H1 (cell line): ENCODE measurements at regions not wholly inside any gene's neighbourhood (a gene's known extent, or its start where the extent isn't known, plus 50 kb on each side); places are given as distances from the start of the nearest gene placed in this dataset.
A peak's percentile ranks its signal among the peaks of the same experiment; 100 is the strongest.

Experiments
- CTCF ChIA-PET: fragments of 300-600 bp; sonication (Branson Sonifier 250); formaldehyde crosslinking; loops from one replicate; lab custom pipeline; 2021; ENCODE audit not compliant: partially characterized antibody; lab: Charles Lee
- POLR2A ChIA-PET: fragments of 300-600 bp; sonication (Branson Sonifier 250); formaldehyde crosslinking; loops from one replicate; lab custom pipeline; 2021; ENCODE audit warnings: inconsistent platforms; ENCODE audit not compliant: partially characterized antibody; lab: Charles Lee
- DNase-seq, 2 experiments: peaks; one replicate each; pipeline versions ENCODE4 v3.0.0 to v3.0.0-alpha.2; 2010 to 2022; ENCODE audit warnings: low spot score in 2 of 2, low read depth in 1 of 2, mixed read lengths in 1 of 2
- FAIRE-seq: peaks from 2 replicates; lab custom pipeline; 2011; peaks lifted over from hg19 to GRCh38; lab: Jason Lieb, UNC
- H2AFZ ChIP-seq: 2 replicates; pipeline ENCODE4 v1.8.1; 2012; ENCODE audit warnings: low read length, inconsistent platforms
- H2AK5ac ChIP-seq: 2 replicates; pipeline ENCODE4 v1.6.1; 2013; ENCODE audit warnings: low read depth, low read length
- H2BK120ac ChIP-seq: replicated peaks from 2 replicates; pipeline ENCODE3; 2013; ENCODE audit warnings: low read depth, low read length, inconsistent platforms
- H2BK12ac ChIP-seq: 2 replicates; pipeline ENCODE4 v1.6.1; 2013; ENCODE audit warnings: low read depth, low read length
- H2BK15ac ChIP-seq: 2 replicates; pipeline ENCODE4 v1.6.1; 2013; ENCODE audit warnings: low read length
- H2BK20ac ChIP-seq: 2 replicates; pipeline ENCODE4 v1.6.1; 2013; ENCODE audit warnings: low read length
- H2BK5ac ChIP-seq: 2 replicates; pipeline ENCODE4 v1.6.1; 2013; ENCODE audit warnings: low read depth, low read length
- H3K14ac ChIP-seq: 2 replicates; pipeline ENCODE4 v1.6.1; 2013; ENCODE audit warnings: inconsistent platforms; ENCODE audit not compliant: insufficient read length
- H3K18ac ChIP-seq: 2 replicates; pipeline ENCODE4 v1.6.1; 2013; ENCODE audit warnings: low read length; ENCODE audit errors: extremely low read depth
- H3K23ac ChIP-seq: 2 replicates; pipeline ENCODE4 v1.6.1; 2013; ENCODE audit warnings: inconsistent platforms; ENCODE audit not compliant: insufficient read length
- H3K23me2 ChIP-seq: 2 replicates; pipeline ENCODE4 v1.6.1; 2013; ENCODE audit warnings: low read depth, low read length
- H3K27ac ChIP-seq: 2 replicates; pipeline ENCODE4 v1.6.1; 2011; ENCODE audit warnings: low read depth, low read length, inconsistent platforms
- H3K27me3 ChIP-seq, 4 experiments: replicated peaks in 1 of 4; 1 replicate in 1 of 4; 2 replicates in 3 of 4; pipeline versions ENCODE4 v1.6.1 to v1.8.1; 2011 to 2013; ENCODE audit warnings: low read length in 3 of 4, mild to moderate bottlenecking in 3 of 4, inconsistent platforms in 2 of 4, mixed read lengths in 2 of 4, moderate library complexity in 1 of 4; ENCODE audit not compliant: control insufficient read depth in 3 of 4, insufficient read depth in 3 of 4; ENCODE audit errors: extremely low read depth in 1 of 4
- H3K36me3 ChIP-seq, 4 experiments: 2 replicates each; pipeline versions ENCODE4 v1.6.1 to v1.8.1; 2011 to 2013; ENCODE audit warnings: mild to moderate bottlenecking in 4 of 4, low read length in 3 of 4, moderate library complexity in 2 of 4, control low read depth in 1 of 4, inconsistent platforms in 1 of 4; ENCODE audit not compliant: insufficient read depth in 4 of 4, control insufficient read depth in 2 of 4
- H3K4ac ChIP-seq: replicated peaks from 2 replicates; pipeline ENCODE3; 2013; ENCODE audit warnings: low read length, low read depth, mixed read lengths, inconsistent platforms; ENCODE audit not compliant: insufficient read length
- H3K4me1 ChIP-seq, 4 experiments: replicated peaks in 1 of 4; 1 replicate in 1 of 4; 2 replicates in 3 of 4; pipeline versions ENCODE4 v1.6.1 to v1.8.1; 2011 to 2013; ENCODE audit warnings: low read length in 3 of 4, inconsistent platforms in 2 of 4, mixed read lengths in 1 of 4; ENCODE audit not compliant: insufficient read depth in 4 of 4, control insufficient read depth in 3 of 4
- H3K4me2 ChIP-seq, 2 experiments: 2 replicates each; pipeline versions ENCODE4 v1.6.1 to v1.8.1; 2011 to 2013; ENCODE audit warnings: low read depth in 2 of 2, low read length in 2 of 2, control low read depth in 1 of 2, inconsistent platforms in 1 of 2, mild to moderate bottlenecking in 1 of 2; ENCODE audit not compliant: insufficient read depth in 1 of 2
- H3K4me3 ChIP-seq, 4 experiments: fragments of 200-600, 300-600 bp in 1 of 4; sonication (generic), shearing (Covaris generic), sonication (Bioruptor Twin) in 1 of 4; 2 replicates each; pipeline versions ENCODE4 v1.5.1 to v1.8.1; 2011 to 2016; ENCODE audit warnings: low read length in 4 of 4, low read depth in 3 of 4, control low read depth in 2 of 4, inconsistent platforms in 2 of 4, mild to moderate bottlenecking in 2 of 4, mixed read lengths in 1 of 4, moderate library complexity in 1 of 4; ENCODE audit not compliant: insufficient read depth in 2 of 4; ENCODE audit errors: extremely low read depth in 1 of 4
- H3K56ac ChIP-seq: replicated peaks from 2 replicates; pipeline ENCODE3; 2013; ENCODE audit warnings: low read depth, mild to moderate bottlenecking, mixed read lengths, low read length, inconsistent platforms; ENCODE audit not compliant: insufficient read length
- H3K79me1 ChIP-seq: 2 replicates; pipeline ENCODE4 v1.6.1; 2013; ENCODE audit warnings: low read depth, low read length, control low read depth
- H3K79me2 ChIP-seq, 2 experiments: 2 replicates each; pipeline versions ENCODE4 v1.6.1 to v1.8.1; 2012 to 2013; ENCODE audit warnings: low read length in 2 of 2, mild to moderate bottlenecking in 2 of 2, inconsistent platforms in 1 of 2; ENCODE audit not compliant: insufficient read depth in 2 of 2, control insufficient read depth in 1 of 2
- H3K9ac ChIP-seq, 4 experiments: replicated peaks in 1 of 4; 1 replicate in 1 of 4; 2 replicates in 3 of 4; pipeline versions ENCODE4 v1.6.1 to v1.8.1; 2011 to 2013; ENCODE audit warnings: low read depth in 3 of 4, low read length in 3 of 4, control low read depth in 2 of 4, mild to moderate bottlenecking in 2 of 4, moderate library complexity in 2 of 4, inconsistent platforms in 1 of 4; ENCODE audit errors: extremely low read depth in 1 of 4
- H3K9me3 ChIP-seq, 2 experiments: 2 replicates each; pipeline versions ENCODE4 v1.6.1 to v1.8.1; 2012 to 2013; ENCODE audit warnings: mild to moderate bottlenecking in 2 of 2, moderate library complexity in 2 of 2, control low read depth in 1 of 2, inconsistent platforms in 1 of 2, low read depth in 1 of 2, low read length in 1 of 2, mixed read lengths in 1 of 2; ENCODE audit not compliant: insufficient read depth in 2 of 2
- H4K20me1 ChIP-seq, 2 experiments: replicated peaks in 1 of 2; 2 replicates each; pipeline versions ENCODE3 to v1.8.1; 2011 to 2013; ENCODE audit warnings: inconsistent platforms in 2 of 2, low read length in 2 of 2, mild to moderate bottlenecking in 1 of 2; ENCODE audit not compliant: insufficient read depth in 2 of 2, control insufficient read depth in 1 of 2
- H4K5ac ChIP-seq: 2 replicates; pipeline ENCODE4 v1.6.1; 2013; ENCODE audit warnings: low read length, low read depth, mixed read lengths, inconsistent platforms; ENCODE audit not compliant: insufficient read length
- H4K8ac ChIP-seq: 2 replicates; pipeline ENCODE4 v1.8.0; 2013; ENCODE audit warnings: mild to moderate bottlenecking, moderate library complexity, low read length, inconsistent platforms; ENCODE audit not compliant: insufficient read depth; ENCODE audit errors: extremely low read depth
- H4K91ac ChIP-seq: replicated peaks from 2 replicates; pipeline ENCODE3; 2013; ENCODE audit warnings: low read length, mixed read lengths, inconsistent platforms; ENCODE audit not compliant: insufficient read length
- CTBP2 ChIP-seq: IDR thresholded peaks from 2 replicates; pipeline ENCODE4 v1.7.0; 2011; ENCODE audit warnings: borderline replicate concordance, mild to moderate bottlenecking, moderate library complexity, mixed read lengths, low read length; ENCODE audit not compliant: insufficient read depth, insufficient read length
- NRF1 ChIP-seq: IDR thresholded peaks from 2 replicates; pipeline ENCODE4 v1.6.1; 2011; ENCODE audit warnings: mild to moderate bottlenecking, low read depth, low read length, improper control_type of control experiment
- TAF7 ChIP-seq: optimal IDR thresholded peaks from 2 replicates; pipeline ENCODE3; 2011; ENCODE audit warnings: low read depth, mild to moderate bottlenecking, inconsistent platforms, low read length, moderate library complexity, borderline replicate concordance
- TBP ChIP-seq: IDR thresholded peaks from 2 replicates; pipeline ENCODE4 v1.6.1; 2011; ENCODE audit warnings: low read depth, low read length, improper control_type of control experiment
- WGBS, 2 experiments: shearing (Covaris generic) in 1 of 2; methylation state at CpG; one replicate each; pipeline versions ENCODE4 v1.1.6 to v1.1.7; 2013 to 2015; ENCODE audit warnings: low lambda C conversion rate in 2 of 2, mixed read lengths in 2 of 2, inconsistent platforms in 1 of 2, low coverage in 1 of 2, missing lambda C conversion rate in 1 of 2; ENCODE audit not compliant: insufficient replicate concordance in 2 of 2, insufficient coverage in 1 of 2, insufficient read length in 1 of 2; ENCODE audit errors: extremely low coverage in 1 of 2, missing lambda C conversion rate in 1 of 2; 5-methylcytosine and 5-hydroxymethylcytosine counted together
- TF ChIP-seq, protein P1 (sequence below): IDR thresholded peaks from 2 replicates; pipeline ENCODE4 v1.6.1; 2012; ENCODE audit warnings: low read length, inconsistent platforms
- TF ChIP-seq, protein P2 (sequence below): IDR thresholded peaks from 2 replicates; pipeline ENCODE4 v1.6.1; 2011; ENCODE audit warnings: low read depth, mild to moderate bottlenecking, low read length; ENCODE audit not compliant: insufficient read depth
- TF ChIP-seq, protein P3 (sequence below): IDR thresholded peaks from 2 replicates; pipeline ENCODE4 v1.6.1; 2012; ENCODE audit warnings: inconsistent platforms
- TF ChIP-seq, protein P4 (sequence below): IDR thresholded peaks from 2 replicates; pipeline ENCODE4 v1.6.1; 2011; ENCODE audit warnings: low read length, improper control_type of control experiment

DNA sequence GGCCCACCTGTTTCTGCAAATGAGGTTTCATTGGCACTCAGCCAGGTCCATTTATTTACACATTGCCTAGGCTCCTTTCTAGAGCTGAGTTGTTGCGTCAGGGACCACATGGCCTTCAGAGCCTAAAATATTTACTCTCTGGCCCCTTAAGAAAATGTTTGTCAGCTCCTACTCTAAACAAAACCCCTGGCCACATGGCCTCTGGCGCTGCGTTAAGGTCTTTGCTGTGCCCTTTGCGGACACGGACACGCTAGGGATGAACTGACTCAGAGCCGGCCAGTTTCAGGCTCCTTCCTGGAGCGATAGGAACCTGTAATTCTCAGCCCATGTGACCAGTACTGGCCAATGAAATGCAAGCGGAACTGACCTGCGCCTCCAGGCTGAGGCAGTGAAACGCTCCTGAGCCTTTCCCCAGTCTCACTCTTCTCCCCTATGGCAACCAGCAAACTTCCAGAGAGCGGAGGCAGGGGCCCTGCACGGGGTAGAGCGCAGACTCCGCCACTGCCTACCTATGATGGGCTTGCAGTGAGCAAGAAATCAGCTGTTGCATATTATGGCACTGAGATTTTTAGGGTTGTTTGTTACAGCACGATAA is 160.3 kb downstream of the ETS2 start:
- Histone ChIP-seq H3K9ac (no peak overlapping the region), H4K8ac (no peak overlapping the region), H3K36me3 (no peaks in the 10 kb centered on the region; a peak in 1 of 8 replicates), H3K27me3 (no peaks in the 10 kb centered on the region), H3K18ac (no peak overlapping the region), H4K5ac (no peak overlapping the region), H2BK12ac (no peak overlapping the region), H3K14ac (no peak overlapping the region), H2BK120ac (no peak overlapping the region), H3K27ac (no peak overlapping the region), H4K91ac (no peak overlapping the region), H3K79me1 (no peaks in the 10 kb centered on the region), H3K56ac (no peak overlapping the region), H2BK5ac (no peak overlapping the region), H2BK20ac (no peak overlapping the region), H3K9me3 (peaks cover 0 to 2% of the 10 kb centered on the region in 2 experiments; a peak in 1 of 4 replicates), H3K79me2 (no peaks in the 10 kb centered on the region), H2AFZ (peak overlapping the region; percentile 36), H3K4me3 (no peak overlapping the region), H3K4ac (no peak overlapping the region), H2AK5ac (no peak overlapping the region), H3K4me2 (no peak overlapping the region), H3K23me2 (no peaks in the 10 kb centered on the region), H3K4me1 (peaks cover 0 to 5% (median 0%) of the 10 kb centered on the region in 4 experiments; a peak in 2 of 7 replicates), H2BK15ac (no peak overlapping the region), H4K20me1 (no peaks in the 10 kb centered on the region), H3K23ac (no peak overlapping the region)
- CTCF ChIA-PET = interaction anchor here (0.5 to 1.7 kb wide), 10 partner anchors 9 to 370 kb away, joined by 3 to 11 read pairs (median 3); no protein-coding TSS in a partner anchor
- POLR2A ChIA-PET = interaction anchor here (0.7 to 1.5 kb wide), 3 partner anchors 13 to 40 kb away, joined by 3 to 7 read pairs (median 3); no protein-coding TSS in a partner anchor
- no peak for FAIRE-seq
- DNase-seq = peak in 1 of 2 experiments; percentile 62
- 79% methylated on average over 16 of the region's 16 CpGs; no CpG with 5 or more reads in 1 of the 2 experiments for WGBS, 2 experiments
- TF ChIP-seq TBP (no peak), NRF1 (no peak), CTBP2 (no peak), TAF7 (no peak)
- TF ChIP-seq, protein P1, sequence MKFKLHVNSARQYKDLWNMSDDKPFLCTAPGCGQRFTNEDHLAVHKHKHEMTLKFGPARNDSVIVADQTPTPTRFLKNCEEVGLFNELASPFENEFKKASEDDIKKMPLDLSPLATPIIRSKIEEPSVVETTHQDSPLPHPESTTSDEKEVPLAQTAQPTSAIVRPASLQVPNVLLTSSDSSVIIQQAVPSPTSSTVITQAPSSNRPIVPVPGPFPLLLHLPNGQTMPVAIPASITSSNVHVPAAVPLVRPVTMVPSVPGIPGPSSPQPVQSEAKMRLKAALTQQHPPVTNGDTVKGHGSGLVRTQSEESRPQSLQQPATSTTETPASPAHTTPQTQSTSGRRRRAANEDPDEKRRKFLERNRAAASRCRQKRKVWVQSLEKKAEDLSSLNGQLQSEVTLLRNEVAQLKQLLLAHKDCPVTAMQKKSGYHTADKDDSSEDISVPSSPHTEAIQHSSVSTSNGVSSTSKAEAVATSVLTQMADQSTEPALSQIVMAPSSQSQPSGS = no peak
- TF ChIP-seq, protein P2, sequence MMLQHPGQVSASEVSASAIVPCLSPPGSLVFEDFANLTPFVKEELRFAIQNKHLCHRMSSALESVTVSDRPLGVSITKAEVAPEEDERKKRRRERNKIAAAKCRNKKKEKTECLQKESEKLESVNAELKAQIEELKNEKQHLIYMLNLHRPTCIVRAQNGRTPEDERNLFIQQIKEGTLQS = peak; percentile 44; the same call in 1 of the 2 replicates
- TF ChIP-seq, protein P3, sequence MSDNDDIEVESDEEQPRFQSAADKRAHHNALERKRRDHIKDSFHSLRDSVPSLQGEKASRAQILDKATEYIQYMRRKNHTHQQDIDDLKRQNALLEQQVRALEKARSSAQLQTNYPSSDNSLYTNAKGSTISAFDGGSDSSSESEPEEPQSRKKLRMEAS = peak; percentile 37; the same call in 1 of the 2 replicates
- TF ChIP-seq, protein P4, sequence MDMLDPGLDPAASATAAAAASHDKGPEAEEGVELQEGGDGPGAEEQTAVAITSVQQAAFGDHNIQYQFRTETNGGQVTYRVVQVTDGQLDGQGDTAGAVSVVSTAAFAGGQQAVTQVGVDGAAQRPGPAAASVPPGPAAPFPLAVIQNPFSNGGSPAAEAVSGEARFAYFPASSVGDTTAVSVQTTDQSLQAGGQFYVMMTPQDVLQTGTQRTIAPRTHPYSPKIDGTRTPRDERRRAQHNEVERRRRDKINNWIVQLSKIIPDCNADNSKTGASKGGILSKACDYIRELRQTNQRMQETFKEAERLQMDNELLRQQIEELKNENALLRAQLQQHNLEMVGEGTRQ = peak; percentile 88
